Activated effector memory CD4-positive, alpha-beta T cell treated with anti-CD3 and anti-CD28 coated beads, Interleukin-2, amount 50 U/mL, for 16 hours (primary cell): ENCODE measurements at regions not wholly inside any gene's neighbourhood (a gene's known extent, or its start where the extent isn't known, plus 50 kb on each side); places are given as distances from the start of the nearest gene placed in this dataset.

Source experiments
- DNase-seq: peaks from one replicate; pipeline ENCODE4 v3.0.0-alpha.2; 2020

DNA sequence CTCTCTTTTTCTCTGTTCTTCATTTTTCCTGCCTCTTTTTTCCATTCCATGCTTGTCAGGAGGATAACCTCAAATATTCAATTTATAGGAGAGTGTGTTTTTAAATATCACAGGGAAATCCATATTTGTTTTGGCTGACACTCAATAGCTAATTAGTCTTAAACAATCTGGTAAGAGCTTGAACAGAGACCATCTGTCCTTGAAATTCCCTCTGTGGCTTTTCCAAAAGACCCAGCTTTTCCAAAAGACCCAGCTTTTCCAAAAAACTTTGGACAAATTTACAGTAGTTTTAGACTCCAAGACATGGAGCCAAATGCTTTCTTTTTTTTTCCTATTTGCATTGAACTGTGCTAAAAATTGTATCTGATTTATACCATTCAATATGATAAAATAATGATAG lies 127.4 kb upstream of the FAM83B start:
- no peak for DNase-seq

GRCh38 chr6:54719633-54720032 lies 126.9 kb upstream of the FAM83B start:
- no peak for DNase-seq

DNA sequence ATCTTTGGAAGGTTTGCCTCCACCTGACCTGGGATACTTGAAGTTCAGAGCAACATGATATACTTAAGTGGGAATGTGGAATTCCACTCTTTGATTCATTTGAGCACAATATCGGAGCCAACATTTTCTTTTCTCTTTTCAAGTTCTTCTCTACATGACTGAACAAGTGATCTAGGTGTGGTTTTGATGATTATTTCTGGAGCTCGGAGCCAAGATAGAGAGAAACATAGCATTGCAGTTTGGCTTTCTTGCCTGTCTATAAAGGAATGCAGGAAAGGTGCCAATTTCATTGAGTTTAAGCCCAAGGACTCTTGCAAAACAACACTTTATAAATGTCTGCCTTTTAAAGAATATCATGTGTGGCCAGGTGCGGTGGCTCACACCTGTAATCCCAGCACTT lies 124.2 kb upstream of the FAM83B start:
- DNase-seq = no peak

DNA sequence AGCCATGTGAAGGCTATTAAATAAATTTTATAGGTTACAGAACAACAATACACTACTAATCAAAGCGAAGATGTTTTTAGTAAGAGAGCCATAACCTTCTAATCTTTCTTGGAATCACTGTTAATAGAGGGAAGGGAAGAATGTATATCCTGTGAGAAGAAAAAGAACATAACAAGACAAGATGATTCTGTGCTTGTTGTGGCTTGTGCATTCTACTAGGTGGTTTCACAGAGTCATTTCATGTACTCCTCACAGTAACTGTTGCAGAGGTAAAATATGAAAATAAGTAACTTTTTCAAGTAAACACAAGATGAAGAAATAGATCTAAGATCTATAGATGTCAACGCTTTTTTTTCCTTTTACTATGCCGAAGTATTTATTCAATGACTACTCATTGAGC lies 116.9 kb upstream of the FAM83B start:
- no peak for DNase-seq

DNA sequence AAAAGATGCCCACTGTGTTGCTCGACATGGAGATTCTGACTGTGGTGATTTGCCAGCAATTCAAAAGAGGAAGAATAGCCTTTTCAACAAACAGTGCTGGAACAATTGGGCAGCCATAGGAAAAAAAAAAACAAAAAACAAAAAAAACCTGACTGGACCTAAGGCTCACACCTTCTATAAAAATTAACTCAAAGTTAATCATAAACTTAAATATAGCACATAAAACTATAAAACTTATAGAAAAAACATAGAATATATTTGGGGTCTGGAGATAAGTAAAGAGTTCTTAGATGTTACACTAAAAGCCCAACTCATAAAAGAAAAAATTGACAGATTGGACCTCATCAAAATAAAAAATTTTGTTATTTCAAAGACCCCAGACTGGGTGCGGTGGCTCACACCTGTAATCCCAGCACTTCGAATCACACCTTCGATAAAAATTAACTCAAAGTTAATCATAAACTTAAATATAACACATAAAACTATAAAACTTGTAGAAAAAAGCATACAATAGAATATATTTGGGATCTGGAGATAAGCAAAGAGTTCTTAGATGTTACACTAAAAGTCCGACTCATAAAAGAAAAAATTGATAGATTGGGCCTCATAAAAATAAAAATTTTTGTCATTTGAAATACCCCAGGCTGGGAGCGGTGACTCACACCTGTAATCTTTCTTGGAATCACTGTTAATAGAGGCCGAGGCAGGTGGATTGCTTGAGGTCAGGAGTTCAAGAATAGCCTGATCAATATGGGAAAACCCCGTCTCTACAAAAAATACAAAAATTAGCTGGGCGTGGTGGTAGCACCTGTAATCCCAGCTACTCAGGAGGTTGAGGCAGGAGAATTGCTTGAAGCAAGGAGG lies 115.6 kb upstream of the FAM83B start:
- DNase-seq = no peak

GRCh38 chr6:54737247-54737646 lies 109.3 kb upstream of the FAM83B start:
- peak; percentile 42 for DNase-seq

GRCh38 chr6:54747955-54748354 lies 98.6 kb upstream of the FAM83B start:
- no peak for DNase-seq

GRCh38 chr6:54754406-54754805 lies 92.2 kb upstream of the FAM83B start:
- no peak for DNase-seq

- no peak for DNase-seq
Observed at GRCh38 chr6:54758340-54758739, 88.2 kb upstream of the FAM83B start.

DNA sequence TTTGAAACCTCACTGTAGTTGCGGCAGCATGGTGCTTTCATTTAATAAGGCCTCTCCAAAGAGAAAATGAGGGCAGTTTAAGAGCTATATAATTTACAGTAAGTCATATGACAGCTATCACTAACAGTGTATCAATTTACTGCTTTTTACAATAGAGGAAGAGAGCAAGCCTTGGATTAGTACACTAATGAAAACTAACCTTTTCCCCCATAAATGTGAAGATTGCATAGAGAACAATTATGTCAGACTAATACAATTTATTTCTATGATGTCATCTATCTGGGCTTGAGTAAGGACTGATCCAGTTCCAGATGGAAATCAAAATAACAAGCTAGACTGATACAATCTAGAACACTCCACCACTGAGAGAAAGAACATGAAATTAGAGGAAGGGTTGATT lies 78.1 kb upstream of the FAM83B start:
- no peak for DNase-seq

GRCh38 chr6:54770328-54770727 lies 76.2 kb upstream of the FAM83B start:
- DNase-seq = no peak

- no peak for DNase-seq
Observed at GRCh38 chr6:54771968-54772367, 74.6 kb upstream of the FAM83B start.

GRCh38 chr6:54772610-54773009 lies 74.0 kb upstream of the FAM83B start:
- DNase-seq = no peak

DNA sequence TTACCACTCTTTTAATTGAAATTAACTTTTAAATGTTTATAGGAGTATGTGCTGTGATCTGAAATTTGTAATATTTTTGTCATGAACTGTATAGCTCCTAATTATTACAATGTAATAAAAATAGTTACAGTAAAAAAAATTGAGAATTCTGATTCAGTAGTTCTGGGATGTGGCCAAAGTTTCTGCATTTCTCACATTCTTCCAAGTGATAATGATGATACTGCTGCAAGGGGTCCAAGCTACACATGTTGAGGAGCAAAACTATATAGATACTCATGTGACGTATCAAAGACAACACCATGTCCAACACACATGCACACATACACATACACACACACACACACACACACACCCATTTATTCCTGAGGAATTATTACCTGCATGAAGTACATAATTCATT lies 71.0 kb upstream of the FAM83B start:
- no peak for DNase-seq

- no peak for DNase-seq
Observed at GRCh38 chr6:54776891-54777290, 69.7 kb upstream of the FAM83B start.

GRCh38 chr6:54778731-54779130 lies 67.8 kb upstream of the FAM83B start:
- DNase-seq = no peak

DNA sequence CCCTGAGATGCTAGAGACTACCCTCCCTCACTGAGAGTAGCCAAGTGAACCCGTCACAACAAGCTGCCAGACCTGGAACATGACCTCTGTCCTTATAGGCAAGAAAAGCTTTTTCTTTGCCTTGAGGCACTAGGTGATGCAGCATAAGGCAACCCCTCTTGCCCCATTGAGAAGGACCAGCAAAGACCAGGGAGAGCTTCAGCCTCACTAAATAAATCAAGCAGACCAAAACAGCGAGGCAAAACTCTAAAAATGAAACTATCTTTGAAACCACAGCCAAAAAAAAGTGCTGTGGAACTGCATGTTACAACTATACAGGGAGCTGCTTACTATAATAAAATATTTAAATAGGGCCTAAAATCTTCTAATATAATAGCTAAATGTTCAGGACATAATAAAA lies 62.6 kb upstream of the FAM83B start:
- no peak for DNase-seq

DNA sequence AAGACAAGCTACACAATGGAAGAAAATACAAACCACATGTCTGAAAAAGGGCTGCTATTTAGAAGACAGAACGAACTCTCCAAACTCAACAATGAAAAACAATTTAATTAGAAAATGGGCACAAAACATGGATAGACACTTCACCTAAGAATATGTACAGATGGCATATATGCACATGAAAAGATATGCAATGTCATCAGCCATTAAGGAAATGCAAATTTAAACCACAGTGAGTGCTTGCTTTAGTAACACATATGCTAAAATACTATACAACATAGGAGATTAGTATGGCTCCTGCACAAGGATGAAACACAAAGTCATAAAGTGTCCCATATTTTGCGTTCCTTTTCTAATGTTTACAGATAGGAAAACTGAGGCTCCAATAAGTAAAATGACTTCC lies 60.4 kb upstream of the FAM83B start:
- no peak for DNase-seq

- DNase-seq = no peak
Observed at GRCh38 chr6:54787825-54788224, 58.7 kb upstream of the FAM83B start.
